ENCODE measurements at regions not wholly inside any gene's neighbourhood (a gene's known extent, or its start where the extent isn't known, plus 50 kb on each side); places are given as distances from the start of the nearest gene placed in this dataset.

DNA sequence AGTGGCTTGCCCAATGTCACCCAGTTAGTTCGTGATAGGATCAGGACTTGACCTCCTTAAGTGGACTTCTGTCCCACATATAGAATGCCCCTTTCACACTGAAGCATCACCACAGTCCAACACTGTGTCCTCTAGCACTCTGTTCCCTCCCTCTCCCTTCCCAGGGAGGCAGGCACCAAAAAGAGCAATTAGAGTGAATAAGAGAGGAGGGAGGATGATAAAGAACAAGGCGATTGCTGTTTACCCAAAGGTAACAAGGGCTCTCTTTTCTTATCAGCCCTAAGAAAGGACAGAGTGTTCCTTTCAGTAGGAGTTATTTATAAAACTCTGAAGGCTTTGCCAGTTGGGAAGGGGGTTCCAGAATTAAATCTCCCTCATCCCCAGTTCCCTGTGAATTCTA is 192.7 kb upstream of the ATP2B1 start:
- TF ChIP-seq, protein P1, sequence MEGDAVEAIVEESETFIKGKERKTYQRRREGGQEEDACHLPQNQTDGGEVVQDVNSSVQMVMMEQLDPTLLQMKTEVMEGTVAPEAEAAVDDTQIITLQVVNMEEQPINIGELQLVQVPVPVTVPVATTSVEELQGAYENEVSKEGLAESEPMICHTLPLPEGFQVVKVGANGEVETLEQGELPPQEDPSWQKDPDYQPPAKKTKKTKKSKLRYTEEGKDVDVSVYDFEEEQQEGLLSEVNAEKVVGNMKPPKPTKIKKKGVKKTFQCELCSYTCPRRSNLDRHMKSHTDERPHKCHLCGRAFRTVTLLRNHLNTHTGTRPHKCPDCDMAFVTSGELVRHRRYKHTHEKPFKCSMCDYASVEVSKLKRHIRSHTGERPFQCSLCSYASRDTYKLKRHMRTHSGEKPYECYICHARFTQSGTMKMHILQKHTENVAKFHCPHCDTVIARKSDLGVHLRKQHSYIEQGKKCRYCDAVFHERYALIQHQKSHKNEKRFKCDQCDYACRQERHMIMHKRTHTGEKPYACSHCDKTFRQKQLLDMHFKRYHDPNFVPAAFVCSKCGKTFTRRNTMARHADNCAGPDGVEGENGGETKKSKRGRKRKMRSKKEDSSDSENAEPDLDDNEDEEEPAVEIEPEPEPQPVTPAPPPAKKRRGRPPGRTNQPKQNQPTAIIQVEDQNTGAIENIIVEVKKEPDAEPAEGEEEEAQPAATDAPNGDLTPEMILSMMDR (IDR thresholded peaks at IDR 0.05) = no peak
- H3K27ac ChIP-seq = no peak overlapping the region
- intact Hi-C loops (cut with DNase I) = no loop called here
- no peaks in the 10 kb centered on the region for H3K27me3 ChIP-seq
- H3K36me3 ChIP-seq = no peaks in the 10 kb centered on the region
- H3K4me3 ChIP-seq = no peak overlapping the region
- H3K4me1 ChIP-seq = no peaks in the 10 kb centered on the region
- no peak for DNase-seq
- H3K9me3 ChIP-seq = no peaks in the 10 kb centered on the region
- no peak overlapping the region for H3K9ac ChIP-seq (ENCODE audit: low read depth in 2 of 2, low read length in 2 of 2)

DNA sequence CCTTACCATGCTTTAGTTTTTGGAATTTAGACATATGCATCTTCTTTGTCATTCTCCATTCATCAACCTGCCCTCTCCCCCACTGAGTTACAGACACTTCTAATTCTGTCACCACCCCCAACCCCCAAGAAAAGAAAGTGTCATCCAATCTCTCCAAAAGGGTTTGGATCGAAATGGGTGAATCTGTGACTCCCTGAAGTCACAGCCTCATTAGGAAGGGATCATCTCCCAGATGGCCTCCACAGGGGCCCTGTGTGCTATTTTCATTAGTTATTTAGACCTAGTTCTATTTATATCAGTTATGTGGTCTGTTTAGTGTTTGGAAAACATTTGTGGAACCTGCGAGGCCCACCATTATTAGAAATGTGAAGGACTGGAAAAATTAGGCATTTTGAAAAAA is 191.0 kb upstream of the ATP2B1 start:
- Histone ChIP-seq H3K36me3 (no peaks in the 10 kb centered on the region), H3K27me3 (no peaks in the 10 kb centered on the region), H3K4me3 (no peak overlapping the region), H3K9ac (ENCODE audit: low read depth in 2 of 2, low read length in 2 of 2) (no peak overlapping the region), H3K27ac (no peak overlapping the region), H3K4me1 (no peaks in the 10 kb centered on the region), H3K9me3 (no peaks in the 10 kb centered on the region)
- intact Hi-C loops (cut with DNase I) = no loop called here
- TF ChIP-seq, protein P1 (IDR thresholded peaks at IDR 0.05) = no peak
- DNase-seq = no peak

DNA sequence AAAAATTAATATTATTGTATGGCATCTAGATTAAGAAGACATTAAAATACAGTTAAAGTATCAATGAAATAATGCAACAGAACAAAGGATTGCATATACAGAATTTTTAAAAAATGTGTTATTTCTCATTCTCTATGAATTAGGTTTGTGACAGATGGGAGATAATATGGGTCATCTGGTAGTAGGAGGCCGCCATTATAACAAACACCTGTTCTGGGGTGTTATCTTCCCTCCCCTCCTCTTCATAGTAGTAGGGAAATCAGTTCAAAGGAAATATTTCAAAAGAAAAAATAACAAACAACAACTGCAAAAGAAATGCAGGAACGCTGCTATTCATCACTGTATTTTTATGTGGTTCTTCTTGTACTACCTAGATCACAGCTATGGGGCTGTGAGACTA is 187.0 kb upstream of the ATP2B1 start:
- TF ChIP-seq, protein P1 (IDR thresholded peaks at IDR 0.05) = no peak
- no peak overlapping the region for H3K9ac ChIP-seq (ENCODE audit: low read depth in 2 of 2, low read length in 2 of 2)
- no peaks in the 10 kb centered on the region for H3K9me3 ChIP-seq
- H3K4me1 ChIP-seq = no peaks in the 10 kb centered on the region
- intact Hi-C loops (cut with DNase I) = no loop called here
- H3K27me3 ChIP-seq = no peaks in the 10 kb centered on the region
- no peaks in the 10 kb centered on the region for H3K36me3 ChIP-seq
- H3K4me3 ChIP-seq = no peak overlapping the region
- DNase-seq = no peak
- no peak overlapping the region for H3K27ac ChIP-seq

DNA sequence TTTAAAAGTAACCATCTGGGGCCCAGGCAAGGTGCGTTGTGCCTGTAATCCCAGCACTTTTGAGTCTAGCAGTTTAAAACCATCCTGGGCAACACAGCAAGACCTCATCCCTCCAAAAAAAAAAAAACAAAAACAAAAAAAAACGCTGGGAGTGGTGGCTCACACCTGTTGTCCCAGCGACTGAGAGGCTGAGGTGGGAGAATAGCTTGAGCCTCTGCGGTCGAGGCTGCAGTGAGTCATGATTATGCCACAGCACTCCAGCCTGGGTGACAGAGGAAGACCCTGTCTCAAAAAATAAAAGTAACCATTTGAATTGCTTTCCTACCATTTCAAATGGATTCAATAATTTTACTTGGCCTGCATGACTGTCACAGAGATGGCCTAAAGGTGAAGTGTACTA is 186.5 kb upstream of the ATP2B1 start:
- Histone ChIP-seq H3K9me3 (no peaks in the 10 kb centered on the region), H3K27ac (no peak overlapping the region), H3K4me1 (no peaks in the 10 kb centered on the region), H3K36me3 (no peaks in the 10 kb centered on the region), H3K4me3 (no peak overlapping the region), H3K9ac (ENCODE audit: low read depth in 2 of 2, low read length in 2 of 2) (no peak overlapping the region), H3K27me3 (no peaks in the 10 kb centered on the region)
- no peak for DNase-seq
- TF ChIP-seq, protein P1 (IDR thresholded peaks at IDR 0.05) = no peak
- intact Hi-C loops (cut with DNase I) = no loop called here

DNA sequence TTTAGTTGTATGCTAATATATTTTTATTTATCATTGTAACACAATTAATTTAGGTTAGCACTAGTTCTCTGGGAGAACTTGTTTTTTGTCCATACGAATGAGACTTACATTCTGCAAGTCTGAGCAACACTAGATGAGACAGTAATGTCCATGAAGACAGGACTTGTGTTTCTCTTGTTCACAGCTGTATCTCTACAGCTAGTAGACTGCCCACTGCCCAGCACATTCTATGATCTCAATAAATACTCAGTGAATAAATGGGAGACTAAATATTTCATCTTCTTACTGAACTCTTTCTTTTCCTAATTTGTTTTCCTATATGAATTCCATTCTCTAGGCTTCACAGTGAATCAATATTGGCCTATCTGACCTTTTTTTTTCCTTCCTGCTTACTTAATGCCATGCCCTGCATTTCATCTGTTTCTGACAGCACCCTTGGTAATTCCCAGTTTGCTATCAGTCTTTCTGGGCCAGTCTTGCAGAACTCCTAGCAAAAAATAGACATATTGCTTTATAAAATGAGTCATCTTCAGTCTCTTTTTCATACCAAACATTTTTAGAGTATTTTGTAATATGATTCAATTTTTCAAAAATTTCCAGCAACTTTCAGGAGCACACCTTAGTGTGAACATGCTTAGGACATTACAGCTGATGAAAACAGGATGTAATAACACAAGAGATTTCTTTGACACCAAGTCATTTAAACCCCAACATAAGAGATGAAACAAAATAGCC is 185.5 kb upstream of the ATP2B1 start:
- TF ChIP-seq, protein P1 (IDR thresholded peaks at IDR 0.05) = no peak
- Histone ChIP-seq H3K27ac (no peak overlapping the region), H3K4me1 (no peaks in the 10 kb centered on the region), H3K36me3 (no peaks in the 10 kb centered on the region), H3K4me3 (no peak overlapping the region), H3K9ac (ENCODE audit: low read depth in 2 of 2, low read length in 2 of 2) (no peak overlapping the region), H3K27me3 (no peaks in the 10 kb centered on the region), H3K9me3 (no peaks in the 10 kb centered on the region)
- DNase-seq = no peak
- intact Hi-C loops (cut with DNase I) = no loop called here

Data from colonic mucosa (tissue), 4 donors.